Lower leg skin (tissue), 3 donors: ENCODE measurements at regions not wholly inside any gene's neighbourhood (a gene's known extent, or its start where the extent isn't known, plus 50 kb on each side); places are given as distances from the start of the nearest gene placed in this dataset.

ENCODE experiments used
- CTCF ChIP-seq, 3 donors: fragments of 450-650 bp; IDR thresholded peaks; one replicate each; pipeline ENCODE4 v1.5.1; 2016; ENCODE audit warnings: antibody characterized with exemption in 3 of 3, mild to moderate bottlenecking in 3 of 3, moderate library complexity in 2 of 3
- POLR2A ChIP-seq, 2 donors: fragments of 450-650 bp; IDR thresholded peaks; one replicate each; pipeline ENCODE4 v1.6.1; 2016 to 2017; ENCODE audit warnings: antibody characterized with exemption in 2 of 2, mild to moderate bottlenecking in 1 of 2, moderate library complexity in 1 of 2

DNA sequence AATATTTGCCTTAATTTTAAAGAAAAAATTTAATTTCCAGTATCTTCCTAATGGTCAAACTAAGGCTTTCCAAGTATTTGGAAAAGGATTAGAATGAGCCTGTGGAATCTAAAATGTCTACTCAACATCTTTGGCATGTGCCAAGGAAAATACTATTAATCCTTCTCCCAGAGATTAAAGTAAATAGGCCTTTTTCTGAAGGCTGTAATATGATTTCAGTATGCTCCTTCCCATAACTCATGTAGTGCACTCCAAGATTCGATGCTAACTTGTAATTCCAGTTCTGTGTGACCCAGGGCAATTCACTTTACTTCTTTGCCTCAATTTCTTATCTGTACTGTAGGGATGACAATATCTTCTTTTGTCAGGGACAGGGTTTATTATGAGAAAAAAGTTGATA lies 196.9 kb downstream of the ZIC5 start:
- TF ChIP-seq CTCF (IDR thresholded peaks at IDR 0.05), result no peak
- TF ChIP-seq POLR2A (IDR thresholded peaks at IDR 0.05), result no peak
